ENCODE measurements at regions not wholly inside any gene's neighbourhood (a gene's known extent, or its start where the extent isn't known, plus 50 kb on each side); places are given as distances from the start of the nearest gene placed in this dataset.

- DNase-seq (ENCODE audit: low spot score): no peak
- no peak for TF ChIP-seq EZH2 (IDR thresholded peaks at IDR 0.05; ENCODE audit: borderline replicate concordance, low read depth, low read length, poor library complexity, severe bottlenecking)
- TF ChIP-seq, protein P1, sequence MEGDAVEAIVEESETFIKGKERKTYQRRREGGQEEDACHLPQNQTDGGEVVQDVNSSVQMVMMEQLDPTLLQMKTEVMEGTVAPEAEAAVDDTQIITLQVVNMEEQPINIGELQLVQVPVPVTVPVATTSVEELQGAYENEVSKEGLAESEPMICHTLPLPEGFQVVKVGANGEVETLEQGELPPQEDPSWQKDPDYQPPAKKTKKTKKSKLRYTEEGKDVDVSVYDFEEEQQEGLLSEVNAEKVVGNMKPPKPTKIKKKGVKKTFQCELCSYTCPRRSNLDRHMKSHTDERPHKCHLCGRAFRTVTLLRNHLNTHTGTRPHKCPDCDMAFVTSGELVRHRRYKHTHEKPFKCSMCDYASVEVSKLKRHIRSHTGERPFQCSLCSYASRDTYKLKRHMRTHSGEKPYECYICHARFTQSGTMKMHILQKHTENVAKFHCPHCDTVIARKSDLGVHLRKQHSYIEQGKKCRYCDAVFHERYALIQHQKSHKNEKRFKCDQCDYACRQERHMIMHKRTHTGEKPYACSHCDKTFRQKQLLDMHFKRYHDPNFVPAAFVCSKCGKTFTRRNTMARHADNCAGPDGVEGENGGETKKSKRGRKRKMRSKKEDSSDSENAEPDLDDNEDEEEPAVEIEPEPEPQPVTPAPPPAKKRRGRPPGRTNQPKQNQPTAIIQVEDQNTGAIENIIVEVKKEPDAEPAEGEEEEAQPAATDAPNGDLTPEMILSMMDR (conservative IDR thresholded peaks at IDR 0.05; ENCODE audit: low read depth, low read length): no peak
- Histone ChIP-seq H3K9me3 (ENCODE audit: low read depth, low read length, poor library complexity, severe bottlenecking) (no peaks in the 10 kb centered on the region), H3K27ac (ENCODE audit: low read depth, low read length, poor library complexity, severe bottlenecking) (no peak overlapping the region), H3K4me3 (ENCODE audit: low read depth, low read length, poor library complexity, severe bottlenecking) (no peak overlapping the region), H3K27me3 (replicated peaks; ENCODE audit: insufficient read depth, low read depth, low read length, poor library complexity) (no peaks in the 10 kb centered on the region), H3K4me1 (ENCODE audit: insufficient read depth, low read length, poor library complexity, severe bottlenecking) (peaks cover 6% of the 10 kb centered on the region), H3K36me3 (ENCODE audit: insufficient read depth, low read length, poor library complexity, severe bottlenecking) (no peaks in the 10 kb centered on the region)
- no TSS peak for BruUV-seq (replicated peaks)
- ChIA-PET CTCF (no interaction called here), POLR2A (ENCODE audit: low non-redundant PET) (no interaction called here)
- intact Hi-C loops (cut with micrococcal nuclease; ENCODE audit: unreplicated experiment): loop anchor here (10.0 kb wide), 1 partner anchor 173 kb away; no protein-coding TSS in a partner anchor
Measured at GRCh38 chr13:80161896-80162295, 179.0 kb downstream of the SPRY2 start.

- no peaks in the 10 kb centered on the region for H3K27me3 ChIP-seq (replicated peaks; ENCODE audit: insufficient read depth, low read depth, low read length, poor library complexity)
- no peak overlapping the region for H3K4me3 ChIP-seq (ENCODE audit: low read depth, low read length, poor library complexity, severe bottlenecking)
- DNase-seq (ENCODE audit: low spot score): no peak
- no peak for TF ChIP-seq EZH2 (IDR thresholded peaks at IDR 0.05; ENCODE audit: borderline replicate concordance, low read depth, low read length, poor library complexity, severe bottlenecking)
- TF ChIP-seq, protein P1 (conservative IDR thresholded peaks at IDR 0.05; ENCODE audit: low read depth, low read length): no peak
- no peaks in the 10 kb centered on the region for H3K9me3 ChIP-seq (ENCODE audit: low read depth, low read length, poor library complexity, severe bottlenecking)
- ChIA-PET POLR2A (ENCODE audit: low non-redundant PET) (no interaction called here), CTCF (no interaction called here)
- H3K36me3 ChIP-seq (ENCODE audit: insufficient read depth, low read length, poor library complexity, severe bottlenecking): no peaks in the 10 kb centered on the region
- peaks cover 7% of the 10 kb centered on the region for H3K4me1 ChIP-seq (ENCODE audit: insufficient read depth, low read length, poor library complexity, severe bottlenecking)
- BruUV-seq (replicated peaks): no TSS peak
- H3K27ac ChIP-seq (ENCODE audit: low read depth, low read length, poor library complexity, severe bottlenecking): no peak overlapping the region
- intact Hi-C loops (cut with micrococcal nuclease; ENCODE audit: unreplicated experiment): loop anchor here (10.0 kb wide), 1 partner anchor 174 kb away; no protein-coding TSS in a partner anchor
Measured at GRCh38 chr13:80161219-80161618, 179.7 kb downstream of the SPRY2 start.

DNA sequence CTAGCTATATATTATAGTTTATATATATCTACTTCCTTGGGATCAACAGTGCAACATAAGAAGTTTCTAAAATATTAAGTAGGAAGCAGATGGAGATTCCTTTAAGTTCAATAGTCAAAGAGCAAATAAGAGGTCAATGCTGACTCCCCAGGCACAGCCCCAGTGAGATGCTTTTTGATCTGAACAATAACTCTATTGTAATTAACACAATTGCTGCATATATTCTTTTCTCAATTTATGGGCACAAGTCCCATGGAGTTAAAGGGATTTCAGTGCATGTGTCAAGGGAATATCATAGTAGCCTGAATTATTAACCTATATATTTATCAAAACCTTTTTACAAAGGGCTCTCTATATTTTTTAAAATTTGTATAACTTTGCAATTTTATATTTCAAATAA, 180.8 kb downstream of the SPRY2 start:
- POLR2A ChIA-PET (ENCODE audit: low non-redundant PET): no interaction called here
- CTCF ChIA-PET: no interaction called here
- H3K27me3 ChIP-seq (replicated peaks; ENCODE audit: insufficient read depth, low read depth, low read length, poor library complexity): no peaks in the 10 kb centered on the region
- no peak overlapping the region for H3K27ac ChIP-seq (ENCODE audit: low read depth, low read length, poor library complexity, severe bottlenecking)
- H3K36me3 ChIP-seq (ENCODE audit: insufficient read depth, low read length, poor library complexity, severe bottlenecking): no peaks in the 10 kb centered on the region
- no peak for TF ChIP-seq EZH2 (IDR thresholded peaks at IDR 0.05; ENCODE audit: borderline replicate concordance, low read depth, low read length, poor library complexity, severe bottlenecking)
- TF ChIP-seq, protein P1 (conservative IDR thresholded peaks at IDR 0.05; ENCODE audit: low read depth, low read length): no peak
- intact Hi-C loops (cut with micrococcal nuclease; ENCODE audit: unreplicated experiment): loop anchor here (10.0 kb wide), 1 partner anchor 175 kb away; no protein-coding TSS in a partner anchor
- H3K9me3 ChIP-seq (ENCODE audit: low read depth, low read length, poor library complexity, severe bottlenecking): no peaks in the 10 kb centered on the region
- H3K4me1 ChIP-seq (ENCODE audit: insufficient read depth, low read length, poor library complexity, severe bottlenecking): peaks cover 7% of the 10 kb centered on the region
- no TSS peak for BruUV-seq (replicated peaks)
- no peak for DNase-seq (ENCODE audit: low spot score)
- H3K4me3 ChIP-seq (ENCODE audit: low read depth, low read length, poor library complexity, severe bottlenecking): no peak overlapping the region
